ENCODE measurements at regions not wholly inside any gene's neighbourhood (a gene's known extent, or its start where the extent isn't known, plus 50 kb on each side); places are given as distances from the start of the nearest gene placed in this dataset.
"Not testable (repeated sequence)": the region's sequence is repeated elsewhere in the genome, so short reads cannot be mapped to it uniquely, and the experiment has no call there.

- not testable (repeated sequence) for H3K36me3 ChIP-seq (ENCODE audit: insufficient read depth, low read length); DNase-seq; H3K27ac ChIP-seq (ENCODE audit: low read length); H2AFZ ChIP-seq (ENCODE audit: low read length); H3K9ac ChIP-seq (ENCODE audit: low read length); H3K4me1 ChIP-seq (ENCODE audit: low read length); H3K9me3 ChIP-seq (ENCODE audit: low read length); H3K4me2 ChIP-seq (ENCODE audit: low read depth, low read length, poor library complexity, severe bottlenecking); H3K79me2 ChIP-seq (ENCODE audit: low read length); H4K20me1 ChIP-seq (ENCODE audit: insufficient read depth, low read depth, low read length); H3K4me3 ChIP-seq (ENCODE audit: low read length); H3K27me3 ChIP-seq (ENCODE audit: low read length); H3K9me2 ChIP-seq (replicated peaks; ENCODE audit: insufficient read depth, low read length)
Observed at GRCh38 chr10:21351594-21351993, 173.9 kb downstream of the SKIDA1 start.

GRCh38 chr10:21349912-21350286, 175.6 kb downstream of the SKIDA1 start:
- H3K4me1 ChIP-seq (ENCODE audit: low read length) = no peaks in the 10 kb centered on the region
- no peaks in the 10 kb centered on the region for H3K27me3 ChIP-seq (ENCODE audit: low read length)

GRCh38 chr10:21347785-21348170, 177.7 kb downstream of the SKIDA1 start:
- Histone ChIP-seq H3K79me2 (ENCODE audit: low read length) (no peaks in the 10 kb centered on the region), H4K20me1 (ENCODE audit: insufficient read depth, low read depth, low read length) (no peaks in the 10 kb centered on the region), H2AFZ (ENCODE audit: low read length) (no peak overlapping the region), H3K4me2 (ENCODE audit: low read depth, low read length, poor library complexity, severe bottlenecking) (no peak overlapping the region), H3K27ac (ENCODE audit: low read length) (no peak overlapping the region), H3K9me2 (replicated peaks; ENCODE audit: insufficient read depth, low read length) (no peaks in the 10 kb centered on the region), H3K27me3 (ENCODE audit: low read length) (no peaks in the 10 kb centered on the region), H3K4me1 (ENCODE audit: low read length) (no peaks in the 10 kb centered on the region), H3K36me3 (ENCODE audit: insufficient read depth, low read length) (no peaks in the 10 kb centered on the region), H3K9ac (ENCODE audit: low read length) (no peak overlapping the region), H3K4me3 (ENCODE audit: low read length) (no peak overlapping the region), H3K9me3 (ENCODE audit: low read length) (no peaks in the 10 kb centered on the region)
- no peak for DNase-seq

More at GRCh38 chr10:21349912-21350286, 175.6 kb downstream of the SKIDA1 start:
- DNase-seq = no peak
- no peak overlapping the region for H3K4me3 ChIP-seq (ENCODE audit: low read length)
- H3K9ac ChIP-seq (ENCODE audit: low read length) = no peak overlapping the region
- H3K27ac ChIP-seq (ENCODE audit: low read length) = no peak overlapping the region
- H3K36me3 ChIP-seq (ENCODE audit: insufficient read depth, low read length) = no peaks in the 10 kb centered on the region
- no peaks in the 10 kb centered on the region for H3K9me3 ChIP-seq (ENCODE audit: low read length)
- H3K9me2 ChIP-seq (replicated peaks; ENCODE audit: insufficient read depth, low read length) = no peaks in the 10 kb centered on the region
- no peak overlapping the region for H3K4me2 ChIP-seq (ENCODE audit: low read depth, low read length, poor library complexity, severe bottlenecking)
- H3K79me2 ChIP-seq (ENCODE audit: low read length) = no peaks in the 10 kb centered on the region
- H4K20me1 ChIP-seq (ENCODE audit: insufficient read depth, low read depth, low read length) = no peaks in the 10 kb centered on the region
- H2AFZ ChIP-seq (ENCODE audit: low read length) = no peak overlapping the region

- no peaks in the 10 kb centered on the region for H3K79me2 ChIP-seq (ENCODE audit: low read length)
- no peak overlapping the region for H3K9ac ChIP-seq (ENCODE audit: low read length)
- no peak overlapping the region for H3K27ac ChIP-seq (ENCODE audit: low read length)
- no peak overlapping the region for H3K4me2 ChIP-seq (ENCODE audit: low read depth, low read length, poor library complexity, severe bottlenecking)
- H3K9me2 ChIP-seq (replicated peaks; ENCODE audit: insufficient read depth, low read length) = no peaks in the 10 kb centered on the region
- no peaks in the 10 kb centered on the region for H3K36me3 ChIP-seq (ENCODE audit: insufficient read depth, low read length)
- DNase-seq = no peak
- H4K20me1 ChIP-seq (ENCODE audit: insufficient read depth, low read depth, low read length) = no peaks in the 10 kb centered on the region
- no peak overlapping the region for H2AFZ ChIP-seq (ENCODE audit: low read length)
- no peak overlapping the region for H3K4me3 ChIP-seq (ENCODE audit: low read length)
- H3K27me3 ChIP-seq (ENCODE audit: low read length) = no peaks in the 10 kb centered on the region
- no peaks in the 10 kb centered on the region for H3K9me3 ChIP-seq (ENCODE audit: low read length)
- H3K4me1 ChIP-seq (ENCODE audit: low read length) = no peaks in the 10 kb centered on the region
Observed at GRCh38 chr10:21347043-21347784, 178.3 kb downstream of the SKIDA1 start.

GRCh38 chr10:21343087-21343486, 182.4 kb downstream of the SKIDA1 start:
- Histone ChIP-seq H3K9ac (ENCODE audit: low read length) (no peak overlapping the region), H2AFZ (ENCODE audit: low read length) (no peak overlapping the region), H3K4me2 (ENCODE audit: low read depth, low read length, poor library complexity, severe bottlenecking) (no peak overlapping the region), H4K20me1 (ENCODE audit: insufficient read depth, low read depth, low read length) (no peaks in the 10 kb centered on the region), H3K9me2 (replicated peaks; ENCODE audit: insufficient read depth, low read length) (no peaks in the 10 kb centered on the region), H3K27me3 (ENCODE audit: low read length) (no peaks in the 10 kb centered on the region), H3K79me2 (ENCODE audit: low read length) (no peaks in the 10 kb centered on the region), H3K4me1 (ENCODE audit: low read length) (no peaks in the 10 kb centered on the region), H3K4me3 (ENCODE audit: low read length) (no peak overlapping the region), H3K36me3 (ENCODE audit: insufficient read depth, low read length) (no peaks in the 10 kb centered on the region), H3K9me3 (ENCODE audit: low read length) (no peaks in the 10 kb centered on the region), H3K27ac (ENCODE audit: low read length) (no peak overlapping the region)
- DNase-seq = no peak

GRCh38 chr10:21342499-21342898, 183.0 kb downstream of the SKIDA1 start:
- not testable (repeated sequence) for H3K36me3 ChIP-seq (ENCODE audit: insufficient read depth, low read length); H3K9me3 ChIP-seq (ENCODE audit: low read length); H4K20me1 ChIP-seq (ENCODE audit: insufficient read depth, low read depth, low read length); H3K4me3 ChIP-seq (ENCODE audit: low read length); H3K4me2 ChIP-seq (ENCODE audit: low read depth, low read length, poor library complexity, severe bottlenecking); H3K9ac ChIP-seq (ENCODE audit: low read length); H3K27me3 ChIP-seq (ENCODE audit: low read length); H3K4me1 ChIP-seq (ENCODE audit: low read length); H3K27ac ChIP-seq (ENCODE audit: low read length); H2AFZ ChIP-seq (ENCODE audit: low read length); H3K9me2 ChIP-seq (replicated peaks; ENCODE audit: insufficient read depth, low read length); H3K79me2 ChIP-seq (ENCODE audit: low read length); DNase-seq

- H3K4me3 ChIP-seq (ENCODE audit: low read length) = no peak overlapping the region
- H2AFZ ChIP-seq (ENCODE audit: low read length) = no peak overlapping the region; the same call in 1 of the 2 replicates
- no peak overlapping the region for H3K4me2 ChIP-seq (ENCODE audit: low read depth, low read length, poor library complexity, severe bottlenecking)
- H3K9me3 ChIP-seq (ENCODE audit: low read length) = no peaks in the 10 kb centered on the region
- DNase-seq = no peak
- no peaks in the 10 kb centered on the region for H3K4me1 ChIP-seq (ENCODE audit: low read length)
- H3K27ac ChIP-seq (ENCODE audit: low read length) = no peak overlapping the region
- H3K9ac ChIP-seq (ENCODE audit: low read length) = no peak overlapping the region
- no peaks in the 10 kb centered on the region for H3K27me3 ChIP-seq (ENCODE audit: low read length)
- no peaks in the 10 kb centered on the region for H3K36me3 ChIP-seq (ENCODE audit: insufficient read depth, low read length)
- no peaks in the 10 kb centered on the region for H3K79me2 ChIP-seq (ENCODE audit: low read length)
- no peaks in the 10 kb centered on the region for H3K9me2 ChIP-seq (replicated peaks; ENCODE audit: insufficient read depth, low read length)
- no peaks in the 10 kb centered on the region for H4K20me1 ChIP-seq (ENCODE audit: insufficient read depth, low read depth, low read length)
Observed at GRCh38 chr10:21340331-21340730, 185.2 kb downstream of the SKIDA1 start.

- Histone ChIP-seq H4K20me1 (ENCODE audit: insufficient read depth, low read depth, low read length) (no peaks in the 10 kb centered on the region), H3K27me3 (ENCODE audit: low read length) (no peaks in the 10 kb centered on the region), H3K9ac (ENCODE audit: low read length) (no peak overlapping the region), H3K36me3 (ENCODE audit: insufficient read depth, low read length) (no peaks in the 10 kb centered on the region), H3K4me2 (ENCODE audit: low read depth, low read length, poor library complexity, severe bottlenecking) (no peak overlapping the region), H3K79me2 (ENCODE audit: low read length) (no peaks in the 10 kb centered on the region), H2AFZ (ENCODE audit: low read length) (no peak overlapping the region), H3K4me3 (ENCODE audit: low read length) (no peak overlapping the region), H3K27ac (ENCODE audit: low read length) (no peak overlapping the region), H3K9me3 (ENCODE audit: low read length) (no peaks in the 10 kb centered on the region), H3K9me2 (replicated peaks; ENCODE audit: insufficient read depth, low read length) (no peaks in the 10 kb centered on the region), H3K4me1 (ENCODE audit: low read length) (no peaks in the 10 kb centered on the region)
- no peak for DNase-seq
Observed at GRCh38 chr10:21337171-21337792, 188.2 kb downstream of the SKIDA1 start.

All from Karpas-422 (cell line).